ENCODE measurements at regions not wholly inside any gene's neighbourhood (a gene's known extent, or its start where the extent isn't known, plus 50 kb on each side); places are given as distances from the start of the nearest gene placed in this dataset.

GRCh38 chr5:33340195-33340594, 100.6 kb upstream of the TARS1 start:
- no peak for DNase-seq (ENCODE audit: low spot score)
- WGBS (ENCODE audit: low lambda C conversion rate), result 36% methylated on average over 3 of the region's 3 CpGs
- Histone ChIP-seq H3K4me1 (ENCODE audit: insufficient read depth, low read length) (no peaks in the 10 kb centered on the region), H3K4me2 (ENCODE audit: low read depth, low read length) (no peak overlapping the region), H3K36me3 (replicated peaks in 1 of 2; ENCODE audit: control insufficient read depth in 1 of 2, insufficient read depth in 2 of 2, low read length in 2 of 2) (no peaks in the 10 kb centered on the region), H3K9ac (ENCODE audit: insufficient read depth, low read depth, low read length) (no peak overlapping the region), H3K79me2 (ENCODE audit: insufficient read depth, low read length) (no peaks in the 10 kb centered on the region), H4K20me1 (ENCODE audit: insufficient read depth, low read length) (no peaks in the 10 kb centered on the region), H3K9me3 (ENCODE audit: low read length) (no peaks in the 10 kb centered on the region), H2AFZ (ENCODE audit: low read length) (no peak overlapping the region), H3K27ac (ENCODE audit: extremely low read length, insufficient read depth, low read length) (no peak overlapping the region), H3K4me3 (replicated peaks in 1 of 3; ENCODE audit: insufficient read depth in 1 of 3, low read depth in 2 of 3, low read length in 3 of 3) (no peak overlapping the region), H3K27me3 (ENCODE audit: control insufficient read depth in 1 of 2, insufficient read depth in 2 of 2, low read length in 2 of 2) (no peaks in the 10 kb centered on the region)
- ChIA-PET POLR2A (no interaction called here), CTCF (ENCODE audit: low intra/inter-chr PET ratio, low total read pairs) (no interaction called here)
- BruUV-seq (replicated peaks), result no TSS peak
- FAIRE-seq, result no peak
- in situ Hi-C loops (cut with HindIII; ENCODE audit: extremely low pct_ligation_motif_present, low pct_unique_long_range_greater_than_20kb), result no loop called here
- intact Hi-C loops (cut with micrococcal nuclease; ENCODE audit: unreplicated experiment), result no loop called here
- ATAC-seq, result no peak
- TF ChIP-seq ZSCAN9 (CRISPR knock-in tag; IDR thresholded peaks at IDR 0.05; ENCODE audit: borderline replicate concordance), result no peak
- TF ChIP-seq ARID4A (CRISPR knock-in tag; IDR thresholded peaks at IDR 0.05; ENCODE audit: borderline replicate concordance), result no peak
- no peak for TF ChIP-seq PAF1 (CRISPR knock-in tag; IDR thresholded peaks at IDR 0.05)
- no peak for TF ChIP-seq BCLAF1 (IDR thresholded peaks at IDR 0.05)
- no peak for TF ChIP-seq ZBTB25 (CRISPR knock-in tag; IDR thresholded peaks at IDR 0.05)
- TF ChIP-seq ZIK1 (CRISPR knock-in tag; IDR thresholded peaks at IDR 0.05; ENCODE audit: borderline replicate concordance, low read depth), result no peak
- TF ChIP-seq DRAP1 (CRISPR knock-in tag; IDR thresholded peaks at IDR 0.05), result no peak
- TF ChIP-seq POGK (CRISPR knock-in tag; conservative IDR thresholded peaks at IDR 0.05), result no peak
- no peak for TF ChIP-seq ZNF670 (CRISPR knock-in tag; IDR thresholded peaks at IDR 0.05; ENCODE audit: borderline replicate concordance)
- no peak for TF ChIP-seq RAD51 (IDR thresholded peaks at IDR 0.05; ENCODE audit: borderline replicate concordance)
- no peak for TF ChIP-seq ZNF724P (CRISPR knock-in tag; IDR thresholded peaks at IDR 0.05; ENCODE audit: borderline replicate concordance)
- TF ChIP-seq KAT7 (CRISPR knock-in tag; IDR thresholded peaks at IDR 0.05; ENCODE audit: borderline replicate concordance), result no peak
- no peak for TF ChIP-seq HNF1B (CRISPR knock-in tag; IDR thresholded peaks at IDR 0.05)
